Lower leg skin (tissue), 3 donors: ENCODE measurements at regions not wholly inside any gene's neighbourhood (a gene's known extent, or its start where the extent isn't known, plus 50 kb on each side); places are given as distances from the start of the nearest gene placed in this dataset.

Experiments
- CTCF ChIP-seq, 3 donors: fragments of 450-650 bp; IDR thresholded peaks; one replicate each; pipeline ENCODE4 v1.5.1; 2016; ENCODE audit warnings: antibody characterized with exemption in 3 of 3, mild to moderate bottlenecking in 3 of 3, moderate library complexity in 2 of 3
- POLR2A ChIP-seq, 2 donors: fragments of 450-650 bp; IDR thresholded peaks; one replicate each; pipeline ENCODE4 v1.6.1; 2016 to 2017; ENCODE audit warnings: antibody characterized with exemption in 2 of 2, mild to moderate bottlenecking in 1 of 2, moderate library complexity in 1 of 2

- TF ChIP-seq CTCF (IDR thresholded peaks at IDR 0.05) = no peak
- TF ChIP-seq POLR2A (IDR thresholded peaks at IDR 0.05) = no peak
Measured at GRCh38 chr4:175034986-175035705, 117.0 kb downstream of the ADAM29 start.
